Fibroblast of mammary gland (primary cell): ENCODE measurements at regions not wholly inside any gene's neighbourhood (a gene's known extent, or its start where the extent isn't known, plus 50 kb on each side); places are given as distances from the start of the nearest gene placed in this dataset.

Experiments used
- DNase-seq: peaks from one replicate; pipeline ENCODE4 v3.0.0-alpha.2; 2010; ENCODE audit warnings: low read depth
- H3K4me3 ChIP-seq: 2 replicates; pipeline ENCODE4 v1.5.1; 2011; ENCODE audit warnings: low read depth, mild to moderate bottlenecking, low read length, moderate library complexity; ENCODE audit not compliant: control insufficient read depth
- TF ChIP-seq, protein P1 (sequence below): conservative IDR thresholded peaks from 2 replicates; pipeline ENCODE4 v1.5.1; 2011; ENCODE audit warnings: low read depth, low read length, inconsistent platforms; ENCODE audit not compliant: control insufficient read depth, insufficient read depth

DNA sequence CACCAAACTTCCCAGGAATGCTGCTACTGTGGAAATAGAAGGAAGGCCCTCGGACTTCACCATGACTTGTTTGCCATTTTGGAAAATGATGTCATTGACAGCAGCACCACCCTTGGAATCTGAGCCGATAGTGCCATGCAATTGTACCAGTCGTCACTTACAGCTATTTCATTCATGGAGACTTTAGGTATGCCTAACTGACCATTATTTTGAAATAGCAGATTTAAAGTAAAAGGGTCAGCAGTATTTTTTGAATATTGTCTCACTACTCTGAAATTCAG is 66.0 kb upstream of the ARL8B start:
- TF ChIP-seq, protein P1, sequence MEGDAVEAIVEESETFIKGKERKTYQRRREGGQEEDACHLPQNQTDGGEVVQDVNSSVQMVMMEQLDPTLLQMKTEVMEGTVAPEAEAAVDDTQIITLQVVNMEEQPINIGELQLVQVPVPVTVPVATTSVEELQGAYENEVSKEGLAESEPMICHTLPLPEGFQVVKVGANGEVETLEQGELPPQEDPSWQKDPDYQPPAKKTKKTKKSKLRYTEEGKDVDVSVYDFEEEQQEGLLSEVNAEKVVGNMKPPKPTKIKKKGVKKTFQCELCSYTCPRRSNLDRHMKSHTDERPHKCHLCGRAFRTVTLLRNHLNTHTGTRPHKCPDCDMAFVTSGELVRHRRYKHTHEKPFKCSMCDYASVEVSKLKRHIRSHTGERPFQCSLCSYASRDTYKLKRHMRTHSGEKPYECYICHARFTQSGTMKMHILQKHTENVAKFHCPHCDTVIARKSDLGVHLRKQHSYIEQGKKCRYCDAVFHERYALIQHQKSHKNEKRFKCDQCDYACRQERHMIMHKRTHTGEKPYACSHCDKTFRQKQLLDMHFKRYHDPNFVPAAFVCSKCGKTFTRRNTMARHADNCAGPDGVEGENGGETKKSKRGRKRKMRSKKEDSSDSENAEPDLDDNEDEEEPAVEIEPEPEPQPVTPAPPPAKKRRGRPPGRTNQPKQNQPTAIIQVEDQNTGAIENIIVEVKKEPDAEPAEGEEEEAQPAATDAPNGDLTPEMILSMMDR = no peak
- no peak overlapping the region for H3K4me3 ChIP-seq
- no peak for DNase-seq

DNA sequence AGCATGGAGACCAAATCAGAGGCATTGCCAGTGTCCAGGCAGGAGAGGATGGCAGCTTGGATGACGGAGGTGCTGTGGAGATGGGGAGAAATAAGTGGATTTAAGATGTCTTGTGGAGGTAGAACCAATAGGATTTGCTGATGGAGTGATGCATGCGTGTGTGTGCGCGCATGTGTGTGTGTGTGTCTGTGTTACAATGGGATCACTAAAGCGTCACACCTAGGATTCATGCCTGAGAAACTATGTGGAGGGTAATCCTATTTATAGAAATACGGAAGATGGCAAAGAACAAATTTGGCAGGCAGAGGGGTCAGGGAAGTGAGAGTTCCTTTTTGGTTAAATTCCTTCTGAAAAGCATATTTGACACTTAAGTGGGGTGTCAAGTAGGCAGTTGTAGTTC is 64.8 kb upstream of the ARL8B start:
- no peak overlapping the region for H3K4me3 ChIP-seq
- TF ChIP-seq, protein P1 = no peak
- no peak for DNase-seq

DNA sequence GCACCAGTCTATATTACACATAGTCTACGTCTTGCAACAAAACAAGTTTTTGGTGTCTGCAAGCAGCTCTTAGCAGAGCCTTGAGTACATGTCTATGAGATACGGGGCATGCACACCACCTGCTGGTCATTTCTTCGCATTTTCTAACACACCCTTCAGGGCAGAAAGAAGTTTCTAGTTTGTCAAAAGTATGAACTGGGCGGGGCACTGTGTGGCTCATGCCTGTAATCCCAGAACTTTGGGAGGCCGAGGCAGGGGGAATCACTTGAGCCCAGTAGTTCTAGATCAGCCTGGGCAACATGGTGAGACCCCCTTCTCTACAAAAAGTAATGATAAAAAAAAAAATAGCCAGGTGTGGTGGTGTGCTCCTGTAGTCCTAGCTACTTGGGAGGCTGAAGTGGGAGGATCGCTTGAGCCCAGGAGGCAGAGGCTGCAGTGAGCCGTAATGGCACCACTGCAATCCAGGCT is 64.2 kb upstream of the ARL8B start:
- H3K4me3 ChIP-seq = no peak overlapping the region
- TF ChIP-seq, protein P1 = peak; percentile 73
- peak; percentile 92 for DNase-seq

DNA sequence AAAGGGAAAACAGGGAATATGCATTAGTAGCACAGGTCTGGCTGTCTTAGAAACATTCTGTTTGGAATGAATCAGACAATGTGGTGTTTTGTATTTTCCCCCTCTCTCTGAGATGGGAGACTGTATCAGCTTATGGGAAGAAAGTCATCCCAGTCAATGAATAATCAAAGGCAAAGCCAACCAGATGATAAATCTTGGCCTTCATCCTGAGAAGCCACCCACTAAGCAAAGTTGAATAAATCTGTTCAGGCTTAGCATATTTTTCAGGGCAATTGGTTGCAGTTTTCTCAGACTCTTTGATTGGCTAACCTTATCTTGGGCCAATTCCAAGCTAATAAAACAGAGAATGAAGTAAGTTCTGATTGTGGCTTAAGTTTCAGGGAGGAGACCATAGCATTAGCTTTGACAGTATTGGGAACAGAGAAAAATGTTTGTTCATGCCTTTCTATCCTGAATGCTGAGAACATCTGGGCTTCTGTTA is 63.6 kb upstream of the ARL8B start:
- no peak overlapping the region for H3K4me3 ChIP-seq
- TF ChIP-seq, protein P1 = no peak
- DNase-seq = peak; percentile 95

DNA sequence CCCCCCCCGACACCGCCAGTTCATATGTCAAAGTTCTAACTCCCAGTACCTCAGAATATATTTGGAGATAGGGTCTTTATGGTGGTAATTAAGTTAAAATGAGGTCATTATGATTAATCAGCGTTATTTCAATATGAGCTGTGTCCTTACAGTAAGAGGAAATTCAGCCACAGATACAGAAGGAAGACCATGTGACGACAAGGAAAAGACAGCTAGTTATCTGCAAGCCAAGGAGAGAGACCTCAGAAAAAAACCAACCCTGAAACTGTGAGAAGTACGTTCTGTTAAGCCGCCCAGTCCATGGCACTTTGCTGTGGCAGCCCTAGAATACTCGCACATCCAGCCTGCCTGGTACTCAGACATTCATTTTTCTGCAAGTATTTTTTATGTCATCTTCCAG is 62.3 kb upstream of the ARL8B start:
- TF ChIP-seq, protein P1 = no peak
- DNase-seq = no peak
- H3K4me3 ChIP-seq = no peak overlapping the region

DNA sequence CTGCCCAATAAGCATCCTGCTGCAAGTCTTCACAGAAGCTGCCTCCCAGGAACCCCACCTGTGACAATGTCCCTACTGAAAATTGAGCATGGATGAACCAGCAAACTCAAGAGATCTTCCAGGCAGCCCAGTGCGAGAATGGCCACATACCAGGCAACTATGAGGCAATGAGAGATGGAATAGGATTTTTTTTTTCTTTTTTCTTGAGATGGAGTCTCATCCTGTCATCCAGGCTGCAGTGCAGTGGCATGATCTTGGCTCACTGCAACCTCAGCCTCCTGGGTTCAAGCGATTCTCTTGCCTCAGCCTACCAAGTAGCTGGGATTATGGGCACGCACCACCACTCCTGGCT is 60.9 kb upstream of the ARL8B start:
- DNase-seq = no peak
- TF ChIP-seq, protein P1 = no peak
- H3K4me3 ChIP-seq = no peak overlapping the region

DNA sequence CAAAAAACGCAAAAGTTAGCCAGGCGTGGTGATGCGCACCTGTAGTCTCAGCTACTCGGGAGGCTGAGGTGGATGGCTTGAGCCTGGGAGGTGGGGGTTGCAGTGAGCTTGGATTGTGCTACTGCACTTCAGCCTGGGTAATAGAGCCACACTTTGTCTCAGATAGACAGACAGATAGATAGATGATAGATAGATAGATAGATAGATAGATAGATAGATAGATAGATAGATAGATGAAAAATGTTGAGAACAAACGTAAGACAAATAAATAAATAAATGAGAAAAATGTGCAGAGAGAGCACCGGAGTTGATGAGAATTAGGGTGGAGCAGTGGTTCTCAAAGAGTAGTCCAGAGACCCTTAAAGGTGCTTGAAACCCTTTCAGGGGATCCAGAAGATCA is 58.4 kb upstream of the ARL8B start:
- DNase-seq = no peak
- TF ChIP-seq, protein P1 = no peak

More for the DNA sequence above, 58.4 kb upstream of the ARL8B start:
- no peak overlapping the region for H3K4me3 ChIP-seq
